NCI-H1694 (cell line): ENCODE measurements at regions not wholly inside any gene's neighbourhood (a gene's known extent, or its start where the extent isn't known, plus 50 kb on each side); places are given as distances from the start of the nearest gene placed in this dataset.
A peak's percentile ranks its signal among the peaks of the same experiment; 100 is the strongest.

ENCODE experiments used
- DNase-seq: peaks from one replicate; lab custom pipeline; 2025; lab: John Stamatoyannopoulos, UW

DNA sequence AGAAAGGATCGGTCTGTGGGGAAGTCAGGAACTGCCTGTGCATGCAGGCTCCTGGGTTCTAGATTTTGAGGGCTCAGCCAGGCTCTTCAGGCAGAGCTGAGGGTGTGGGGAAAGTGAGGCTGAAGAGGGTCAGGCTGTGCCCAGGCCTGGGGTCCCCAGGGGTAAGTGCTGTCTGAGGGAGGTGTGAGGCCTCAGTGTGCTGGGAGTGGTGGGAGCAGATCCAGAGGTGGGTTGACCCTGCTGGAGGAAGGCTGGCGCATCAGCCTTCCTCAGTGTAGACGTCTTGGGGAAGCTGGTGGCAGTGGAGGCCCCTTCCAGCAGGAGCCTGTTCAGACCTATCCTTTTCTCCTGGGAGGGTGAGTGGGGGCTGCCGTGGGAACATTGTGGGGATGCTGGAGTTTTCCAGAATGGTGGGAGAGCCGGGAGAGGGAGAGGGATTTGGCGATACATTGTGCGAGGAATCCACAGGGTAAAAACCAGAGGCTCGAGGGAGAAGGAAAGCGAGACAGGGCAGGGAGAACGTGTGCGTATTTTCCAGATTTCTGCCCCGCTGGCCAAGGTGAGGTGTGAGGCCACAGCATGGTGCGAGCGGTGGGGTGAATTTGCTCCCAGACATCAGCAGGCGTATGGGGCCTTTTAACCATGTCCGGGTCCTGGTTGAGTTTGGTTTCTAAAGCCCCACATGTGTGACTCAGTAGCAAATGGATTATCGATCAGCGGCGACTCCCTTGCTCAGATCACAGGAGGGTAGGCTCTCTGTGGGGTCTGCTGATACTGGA is 237.7 kb downstream of the TEX29 start:
- no peak for DNase-seq

DNA sequence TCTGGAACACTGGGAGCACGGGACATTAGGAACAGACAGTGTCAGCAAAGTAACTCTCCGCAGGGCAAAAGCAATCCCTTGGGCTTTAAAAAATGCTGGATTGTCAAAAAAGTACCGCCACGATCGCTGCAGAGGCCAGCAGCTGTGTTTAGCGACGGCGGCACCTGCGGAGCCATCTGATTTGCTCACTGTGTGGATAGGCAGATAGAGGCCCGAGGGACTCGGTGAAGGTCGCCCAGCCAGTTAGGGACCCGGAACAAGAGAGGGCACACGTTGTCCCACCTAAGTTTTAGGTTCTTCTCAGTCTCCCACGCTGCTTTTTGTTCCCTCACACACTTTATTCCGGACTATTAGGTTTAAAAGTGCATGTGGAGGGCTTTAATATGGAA is 238.3 kb downstream of the TEX29 start:
- no peak for DNase-seq

DNA sequence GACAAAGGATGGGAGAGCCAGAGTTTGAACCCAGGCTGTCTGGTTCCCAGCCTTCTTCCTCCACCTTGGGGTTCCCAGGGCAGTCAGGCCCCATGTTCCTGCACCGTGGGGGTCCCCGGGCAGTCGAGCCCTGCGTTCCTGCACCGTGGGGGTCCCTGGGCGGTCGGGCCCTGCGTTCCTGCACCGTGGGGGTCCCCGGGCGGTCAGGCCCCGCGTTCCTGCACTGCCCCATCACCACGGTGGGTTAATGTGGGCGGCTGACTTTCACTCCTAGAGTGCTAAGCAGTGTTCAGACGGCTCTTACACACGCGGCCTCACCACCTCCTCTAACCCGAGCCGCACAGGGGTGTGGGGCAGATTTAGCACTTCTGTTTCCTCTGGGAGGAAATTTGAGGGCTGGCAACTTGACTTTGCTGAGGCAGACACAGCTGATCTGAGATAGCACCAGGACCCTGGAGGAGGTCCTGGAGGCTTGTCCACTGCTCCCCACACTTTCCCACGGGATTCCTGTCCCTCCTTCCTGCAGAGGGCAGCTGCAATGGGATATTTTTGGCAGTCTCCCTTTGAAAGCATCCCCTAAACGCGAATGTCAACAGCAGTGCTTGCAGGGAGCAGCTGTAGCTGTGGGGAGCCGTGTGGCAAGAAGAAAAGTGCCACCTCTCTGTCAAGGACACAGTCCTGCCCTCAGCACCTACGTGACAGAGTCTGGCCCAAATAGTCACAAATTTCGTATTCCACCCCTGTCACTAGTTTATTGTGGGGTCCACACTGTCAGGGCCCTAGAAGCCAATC is 239.4 kb downstream of the TEX29 start:
- no peak for DNase-seq

DNA sequence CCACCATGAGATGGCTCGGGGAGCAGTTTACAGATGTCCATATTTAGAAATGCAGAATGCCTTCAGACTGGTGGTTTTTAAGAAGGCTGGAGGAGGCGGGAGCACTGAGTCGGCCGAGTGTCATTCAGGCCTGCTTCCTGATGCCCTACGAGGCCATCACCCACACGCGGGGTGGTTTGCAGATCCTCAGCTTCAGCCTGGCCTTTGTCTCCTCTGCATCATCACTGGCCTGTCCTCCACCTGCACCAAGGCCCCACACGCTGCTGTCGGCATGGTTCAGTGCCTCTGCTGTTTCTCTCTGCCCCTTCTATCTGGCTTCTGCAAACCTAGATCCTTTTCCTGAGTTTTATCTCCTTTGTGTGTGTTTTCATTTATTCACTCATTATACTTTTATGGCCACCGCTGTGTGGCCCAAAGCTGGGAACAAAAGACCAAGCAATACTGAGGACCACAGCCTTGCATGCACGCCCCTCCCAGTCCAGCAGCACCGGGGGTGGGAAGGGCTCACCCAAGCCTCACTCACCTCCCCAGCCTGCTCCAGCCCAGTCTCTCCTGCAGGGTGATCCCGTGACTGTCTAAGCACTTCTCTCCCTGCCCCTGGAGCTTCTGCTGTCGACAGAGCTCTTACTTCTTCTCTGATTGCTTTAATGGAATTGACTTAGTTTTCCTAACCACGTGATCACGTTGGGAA is 240.8 kb downstream of the TEX29 start:
- DNase-seq, result no peak

DNA sequence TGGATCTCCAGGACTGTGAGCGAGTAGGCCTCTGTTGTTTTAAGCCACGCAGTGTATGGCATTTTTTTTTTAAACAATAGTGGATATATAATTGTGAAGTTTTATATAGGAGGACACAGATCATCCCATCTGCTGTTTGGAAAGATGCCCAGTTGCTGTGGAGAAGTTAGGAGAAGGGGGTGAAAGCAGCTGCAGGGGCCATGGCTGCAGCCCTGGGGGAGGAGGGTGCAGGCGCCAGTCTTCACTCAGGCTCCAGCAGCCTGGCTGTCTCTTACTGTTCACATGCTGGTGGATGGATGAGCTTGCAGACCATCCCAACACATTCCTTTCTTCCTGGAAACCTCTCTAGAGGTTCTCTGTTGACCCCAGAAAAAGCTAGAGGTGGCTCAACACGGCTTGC is 242.3 kb downstream of the TEX29 start:
- peak; percentile 78 for DNase-seq

DNA sequence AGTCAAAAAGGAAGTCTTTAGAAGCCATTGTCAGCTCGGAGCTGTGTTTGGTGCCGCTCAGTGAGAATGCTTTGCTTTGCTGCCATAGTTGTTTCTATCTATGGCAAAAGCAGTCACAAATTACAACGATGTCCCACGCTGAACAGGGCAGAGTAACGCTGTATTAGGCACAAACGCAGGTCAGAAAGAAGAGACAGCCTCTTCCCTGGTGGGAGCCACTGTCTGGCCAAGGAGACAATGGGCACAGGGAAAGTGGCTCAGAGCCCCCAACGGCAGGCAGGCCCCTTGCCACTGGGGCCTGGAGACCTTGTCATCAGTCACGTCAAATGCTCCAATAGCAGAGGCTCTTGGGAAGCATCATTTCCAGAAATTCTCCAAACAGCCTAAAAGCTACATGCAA is 244.2 kb downstream of the TEX29 start:
- no peak for DNase-seq

DNA sequence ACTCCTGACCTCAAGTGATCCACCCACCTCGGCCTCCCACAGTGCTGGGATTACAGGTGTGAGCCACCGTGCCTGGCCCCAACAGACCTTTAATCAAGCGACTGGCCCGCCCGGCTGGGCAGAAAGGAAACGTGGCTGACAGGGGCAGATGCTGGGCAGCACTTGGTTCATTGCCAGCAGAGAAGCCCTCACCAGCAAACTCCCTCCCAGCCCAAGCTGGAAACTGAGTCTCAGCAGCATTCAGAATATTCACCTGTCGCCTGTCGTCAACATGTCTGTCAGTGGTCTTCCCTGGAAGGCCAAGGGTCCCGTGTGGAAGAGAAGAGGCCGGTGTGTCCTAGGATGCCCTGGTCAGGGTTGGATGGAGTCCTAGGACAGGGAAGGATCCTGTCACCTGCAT is 245.0 kb downstream of the TEX29 start:
- no peak for DNase-seq

DNA sequence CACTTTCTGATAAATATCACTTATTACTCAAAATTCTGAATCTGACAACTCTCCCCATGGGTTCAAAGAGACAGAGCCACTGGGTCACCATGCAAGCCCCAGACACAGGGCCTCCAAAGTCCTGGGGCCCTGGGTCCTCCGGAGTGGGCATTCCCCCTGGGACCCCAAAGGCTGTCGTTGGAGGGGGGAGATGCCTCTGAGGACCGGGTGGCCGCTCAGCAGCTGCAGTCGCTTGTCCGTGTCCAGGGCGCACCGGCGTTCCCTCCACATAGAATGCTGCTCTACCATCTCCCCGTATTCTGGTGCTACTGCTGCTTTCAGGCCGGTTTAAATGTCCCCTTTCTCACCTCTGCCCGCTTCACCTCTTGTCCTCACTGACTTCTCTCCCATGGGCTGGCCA is 246.1 kb downstream of the TEX29 start:
- DNase-seq, result no peak

DNA sequence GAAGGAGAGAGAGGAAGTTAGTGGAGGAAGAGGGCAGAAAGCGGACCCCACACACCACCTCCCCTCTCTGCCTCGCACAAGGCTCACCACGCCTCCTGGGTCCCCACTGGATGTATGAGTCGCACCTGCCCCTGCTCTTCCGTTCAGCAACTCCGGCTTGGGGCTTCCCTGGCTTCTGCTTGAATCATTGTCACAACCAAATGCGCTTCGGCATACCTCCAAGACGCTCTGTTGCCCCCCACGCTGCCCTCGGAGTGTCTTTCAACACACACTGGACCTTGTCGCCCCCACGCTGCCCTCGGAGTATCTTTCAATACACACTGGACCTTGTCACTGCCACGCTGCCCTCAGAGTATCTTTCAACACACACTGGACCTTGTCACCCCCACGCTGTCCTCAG is 247.2 kb downstream of the TEX29 start:
- DNase-seq, result no peak

DNA sequence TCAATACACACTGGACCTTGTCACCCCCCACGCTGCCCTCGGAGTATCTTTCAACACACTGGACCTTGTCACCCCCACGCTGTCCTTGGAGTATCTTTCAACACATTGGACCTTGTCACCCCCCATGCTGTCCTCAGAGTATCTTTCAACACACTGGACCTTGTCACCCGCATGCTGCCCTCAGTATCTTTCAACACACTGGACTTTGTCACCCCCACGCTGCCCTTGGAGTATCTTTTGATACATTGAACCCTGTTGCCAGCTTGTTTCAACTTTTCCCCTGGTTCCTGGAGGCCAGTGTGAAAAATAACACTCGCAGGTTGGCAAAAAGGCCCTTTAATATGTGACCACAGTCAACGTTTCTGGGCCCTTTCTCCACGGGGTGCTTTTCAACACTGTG is 247.8 kb downstream of the TEX29 start:
- no peak for DNase-seq

DNA sequence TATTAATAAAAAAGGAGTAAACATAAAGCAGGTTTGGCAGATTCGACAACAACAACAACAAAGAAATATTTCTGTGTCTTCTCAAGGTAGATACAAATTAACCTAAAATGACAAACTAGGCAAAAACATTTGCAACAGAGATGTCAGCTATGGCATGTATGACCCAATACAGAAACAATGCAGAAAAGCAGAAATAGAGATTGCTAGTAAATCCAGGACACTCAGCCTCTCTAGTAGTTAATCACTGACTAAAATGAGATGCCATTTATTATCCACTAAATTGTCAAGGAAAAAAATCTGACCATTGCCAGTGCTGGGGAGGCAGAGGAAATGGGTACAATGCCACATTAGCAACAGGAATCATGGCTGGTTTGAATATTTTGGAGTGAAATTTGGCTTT is 250.5 kb downstream of the TEX29 start:
- no peak for DNase-seq

DNA sequence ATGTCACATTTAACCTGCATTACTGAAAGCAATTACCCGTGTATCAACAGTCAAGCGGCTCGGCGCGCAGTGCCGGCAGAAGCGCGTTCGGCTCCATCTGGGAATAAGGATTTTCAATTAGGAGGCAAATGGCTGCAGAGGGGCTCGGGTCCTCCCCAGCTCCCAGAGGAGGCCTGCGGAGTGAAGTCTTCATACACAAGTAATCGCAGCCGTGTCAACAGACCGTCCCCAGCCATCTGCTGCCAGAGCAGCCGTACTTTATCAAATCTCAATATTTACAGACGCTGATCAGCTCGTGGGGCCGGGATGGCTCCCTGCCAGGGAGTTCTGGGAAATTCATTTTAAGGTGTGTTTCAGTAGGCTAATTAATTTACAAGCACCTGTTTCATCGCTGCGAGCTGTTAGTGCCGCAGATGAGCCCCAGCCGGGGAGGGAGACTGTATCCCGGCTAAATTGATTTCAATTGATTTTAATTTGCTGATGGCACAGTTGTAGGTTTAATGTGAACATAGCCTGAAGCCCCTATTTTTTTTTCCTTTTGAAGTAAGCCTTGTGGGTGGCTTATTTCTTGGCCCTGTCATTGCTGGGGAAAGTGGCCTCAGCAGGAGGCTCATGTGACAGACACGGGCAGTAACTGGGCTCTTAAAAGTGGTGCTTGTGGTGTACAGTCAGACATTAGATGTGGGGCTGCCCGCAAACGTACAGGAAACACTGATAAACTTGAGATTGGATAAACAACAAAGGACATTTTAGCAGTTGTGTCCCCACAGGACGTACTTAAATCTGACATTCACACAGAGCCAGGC is 252.7 kb downstream of the TEX29 start:
- DNase-seq, result peak; percentile 77

DNA sequence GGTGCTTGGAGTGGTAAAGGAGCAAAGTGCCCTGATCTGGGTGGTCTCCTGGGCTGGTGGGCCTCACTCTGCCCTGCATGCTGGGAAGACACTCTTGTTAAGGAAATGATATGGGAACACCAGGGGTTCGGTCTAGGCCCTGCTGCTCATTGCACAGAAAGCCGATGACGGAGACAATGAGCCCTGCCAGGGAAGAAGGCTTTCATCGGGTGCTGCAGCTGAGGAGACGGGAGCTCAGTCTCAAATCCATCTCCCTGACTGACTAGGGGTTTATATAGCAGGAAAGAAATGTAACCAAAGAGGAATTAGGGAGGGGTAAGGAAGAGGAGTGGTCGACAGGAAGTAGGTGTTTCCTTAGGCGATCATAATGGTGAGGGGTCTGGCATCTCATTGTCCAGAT is 253.4 kb downstream of the TEX29 start:
- no peak for DNase-seq

DNA sequence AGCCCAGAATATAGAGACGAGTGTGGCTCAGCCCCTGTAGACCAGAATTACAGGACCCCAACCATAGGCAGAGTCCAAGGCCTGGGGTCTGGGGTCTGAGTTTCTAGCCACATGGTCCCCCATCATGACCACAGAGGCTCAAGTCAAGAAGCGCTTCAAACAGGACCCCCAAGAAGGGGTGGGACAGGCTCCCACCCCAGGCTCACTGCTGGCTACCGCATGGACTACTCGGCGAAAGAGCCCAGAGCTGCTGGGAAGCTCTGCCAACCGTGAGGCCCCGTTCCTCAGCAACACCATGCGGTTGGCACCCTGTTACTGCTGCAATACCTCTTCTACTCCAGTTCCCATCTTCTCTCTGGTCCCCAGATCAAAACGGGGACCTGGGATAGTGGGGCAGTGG is 254.8 kb downstream of the TEX29 start:
- DNase-seq, result no peak

DNA sequence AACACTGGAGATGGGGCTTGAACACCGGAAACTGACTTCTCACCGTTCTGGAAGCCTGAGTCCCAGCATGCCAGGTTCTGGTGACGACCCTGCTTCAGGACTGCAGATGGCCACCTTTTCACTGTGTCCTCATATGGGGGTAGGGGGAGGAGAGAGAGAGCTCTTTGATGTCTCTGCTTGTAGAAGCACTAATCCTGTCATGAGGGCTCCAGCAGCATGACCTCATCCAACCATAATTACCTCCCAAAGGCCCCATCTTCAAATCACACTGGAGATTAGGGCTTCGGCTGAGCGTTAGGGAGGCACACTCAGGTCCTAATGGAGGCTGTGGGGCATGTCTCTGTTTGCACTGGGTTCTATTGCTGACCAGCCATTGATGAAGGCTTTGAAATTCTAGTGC is 255.3 kb downstream of the TEX29 start:
- DNase-seq, result no peak

DNA sequence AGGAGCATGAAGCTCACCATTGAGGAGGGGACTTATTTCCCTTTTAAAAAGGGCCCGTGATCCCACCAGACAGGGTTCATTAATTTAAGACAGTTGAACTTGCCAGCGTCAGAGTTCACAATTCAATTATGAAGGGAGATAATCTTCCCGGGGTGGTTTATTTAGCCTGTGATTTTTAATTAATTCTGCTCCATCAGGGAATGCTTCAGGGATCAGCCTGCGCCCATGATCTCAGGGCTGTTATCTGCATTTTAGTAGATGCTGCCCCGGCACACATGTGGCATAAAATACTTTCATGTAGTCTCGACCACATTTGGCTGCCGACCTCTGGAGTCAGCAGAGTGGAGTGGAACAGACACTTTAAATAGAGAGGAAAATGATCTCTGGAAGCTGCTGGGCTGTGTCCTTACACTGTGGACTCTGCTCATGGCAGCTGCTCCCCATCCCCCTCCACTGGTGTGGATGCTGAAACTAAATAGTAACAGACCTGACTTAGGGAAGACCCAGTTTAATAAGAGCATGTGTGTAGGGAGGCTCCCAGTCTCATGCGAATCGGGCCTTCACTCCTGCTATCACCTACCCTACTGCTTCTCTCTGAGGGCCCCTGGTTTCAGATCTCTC is 256.9 kb downstream of the TEX29 start:
- no peak for DNase-seq

DNA sequence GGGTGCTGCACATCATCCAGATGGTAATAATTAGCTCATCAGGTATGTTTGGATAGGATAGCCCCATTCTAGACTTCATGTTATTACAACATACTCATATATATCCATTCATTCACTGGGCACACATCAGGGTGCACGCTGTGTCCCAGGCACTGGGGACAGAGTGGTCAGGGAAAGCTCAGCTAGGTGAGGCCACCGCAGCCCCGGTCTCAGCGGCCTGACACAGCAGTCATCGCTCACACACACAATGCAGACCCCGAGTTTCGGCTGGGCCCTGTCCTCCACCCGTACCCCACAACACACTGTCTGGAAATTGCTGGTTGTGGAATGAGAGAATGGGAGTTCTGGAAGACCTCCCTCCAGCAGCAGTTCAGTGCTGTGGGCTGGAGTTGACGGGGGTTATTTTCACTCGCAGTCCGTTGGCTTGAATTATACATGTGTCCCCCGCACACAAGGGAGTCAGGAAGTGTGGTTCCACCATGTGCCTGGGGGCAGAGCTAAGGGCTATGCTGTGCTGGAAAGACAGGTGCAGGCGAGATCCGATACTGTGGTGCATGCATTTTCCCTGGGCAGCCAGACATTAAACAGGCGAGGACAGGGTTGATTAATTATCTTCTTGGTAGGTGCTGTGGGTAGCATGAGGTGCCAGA is 257.6 kb downstream of the TEX29 start:
- DNase-seq, result no peak

DNA sequence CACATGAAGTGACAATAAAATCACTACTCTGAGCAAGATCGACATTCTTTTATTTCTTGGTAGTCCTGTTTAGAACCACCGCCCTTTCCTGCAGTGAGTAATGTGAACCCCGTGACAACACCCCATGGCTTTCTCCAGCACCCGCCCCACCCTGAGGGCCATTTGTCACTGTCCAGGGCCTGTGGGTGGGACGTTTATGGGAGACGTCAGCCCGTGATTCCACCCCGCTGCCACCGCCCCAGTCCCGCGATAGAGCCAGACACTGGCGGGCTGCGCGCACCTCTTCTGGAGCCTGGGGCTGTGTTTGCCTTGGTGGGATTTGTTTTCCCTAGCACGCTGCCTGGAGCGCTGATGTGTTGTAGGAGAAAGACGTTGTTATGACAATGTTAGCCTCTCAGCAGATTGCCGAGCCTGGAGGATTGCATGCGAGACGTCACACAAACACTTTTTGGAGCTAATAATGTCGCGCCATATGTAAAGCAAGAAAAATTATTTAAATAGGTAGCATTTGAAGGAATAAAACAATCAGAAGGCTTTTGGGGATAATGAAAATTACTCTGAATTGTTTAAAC is 263.7 kb downstream of the TEX29 start:
- no peak for DNase-seq

DNA sequence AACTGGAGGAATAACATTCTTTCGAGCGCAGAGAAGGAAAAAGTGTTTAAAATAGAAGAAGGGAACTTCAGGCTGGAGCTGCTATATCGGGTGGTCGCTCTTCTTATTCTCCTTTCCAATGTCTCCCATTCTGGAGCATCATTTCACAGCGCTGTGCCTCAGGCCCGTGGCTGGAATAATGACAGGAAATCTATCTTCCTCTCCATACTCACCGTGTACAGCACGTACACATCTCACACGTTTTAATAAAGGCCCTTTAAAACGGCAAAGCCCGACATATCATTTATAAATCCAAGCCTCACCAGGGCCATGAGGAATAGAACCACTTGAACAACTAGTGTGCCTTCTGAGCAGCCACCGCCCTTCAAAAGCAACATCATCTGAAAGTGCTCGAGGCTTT is 264.4 kb downstream of the TEX29 start:
- no peak for DNase-seq

DNA sequence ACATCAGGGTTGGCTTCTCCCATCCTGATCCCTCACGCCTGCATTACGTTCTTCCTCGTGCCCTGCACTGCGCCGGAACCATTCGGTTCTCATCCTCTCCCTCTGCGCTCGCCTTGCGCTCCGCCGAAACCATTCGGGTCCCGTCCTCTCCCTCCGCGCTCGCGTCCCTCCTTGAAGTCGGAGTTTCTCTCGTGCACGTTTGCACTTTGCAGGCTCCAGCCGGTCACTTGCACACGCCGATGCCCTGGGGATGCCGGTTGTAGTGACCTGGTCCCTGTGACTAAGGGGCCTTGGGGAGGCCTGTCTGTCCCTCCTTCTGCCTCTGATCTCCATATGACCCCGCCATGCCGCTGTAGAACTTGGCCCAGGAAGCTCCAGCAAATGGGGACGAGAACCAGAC is 265.8 kb downstream of the TEX29 start:
- no peak for DNase-seq

DNA sequence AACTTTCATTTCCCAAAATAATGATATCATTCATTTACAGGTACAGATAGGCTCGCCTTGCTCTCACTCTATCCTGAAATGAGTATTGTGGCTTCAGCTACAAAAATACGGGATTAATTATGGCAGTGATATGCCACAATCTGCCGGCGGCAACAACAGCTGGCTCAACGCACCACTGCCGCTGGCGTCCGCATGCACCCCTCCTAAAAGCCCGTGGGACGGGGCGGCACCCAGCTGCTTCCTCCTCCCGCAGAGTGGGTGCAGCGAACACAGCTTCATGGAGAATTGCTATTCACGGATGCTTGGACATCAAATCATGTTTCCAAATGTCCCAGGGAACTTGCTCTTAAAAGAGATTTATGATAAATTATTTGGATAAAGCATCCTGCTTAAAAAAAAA is 266.8 kb downstream of the TEX29 start:
- no peak for DNase-seq
